Endodermal cell (in vitro differentiated cells): ENCODE measurements at regions not wholly inside any gene's neighbourhood (a gene's known extent, or its start where the extent isn't known, plus 50 kb on each side); places are given as distances from the start of the nearest gene placed in this dataset.

Experiments
- DNase-seq: peaks from one replicate; pipeline ENCODE4 v3.0.0-alpha.2; 2017
- H3K27ac ChIP-seq: 2 replicates; pipeline ENCODE4 v1.5.1; 2013; ENCODE audit warnings: mild to moderate bottlenecking, low read depth, low read length, moderate library complexity
- H3K27me3 ChIP-seq: 2 replicates; pipeline ENCODE4 v1.6.1; 2013; ENCODE audit warnings: mild to moderate bottlenecking, low read length, moderate library complexity; ENCODE audit not compliant: insufficient read depth, control insufficient read depth, poor library complexity, severe bottlenecking
- H3K36me3 ChIP-seq: 2 replicates; pipeline ENCODE4 v1.7.0; 2013; ENCODE audit warnings: mild to moderate bottlenecking, low read length, moderate library complexity; ENCODE audit not compliant: control insufficient read depth, insufficient read depth
- H3K4me1 ChIP-seq: one replicate; pipeline ENCODE4 v1.7.0; 2013; ENCODE audit warnings: low read length; ENCODE audit not compliant: control insufficient read depth, insufficient read depth
- H3K4me3 ChIP-seq: 2 replicates; pipeline ENCODE4 v1.5.1; 2013; ENCODE audit warnings: mild to moderate bottlenecking, low read length, moderate library complexity
- H3K9ac ChIP-seq: 2 replicates; pipeline ENCODE4 v1.6.1; 2013; ENCODE audit warnings: mild to moderate bottlenecking, low read length, moderate library complexity; ENCODE audit not compliant: poor library complexity, severe bottlenecking; ENCODE audit errors: extremely low read depth
- H3K9me3 ChIP-seq: 2 replicates; pipeline ENCODE4 v1.6.1; 2013; ENCODE audit warnings: mild to moderate bottlenecking, low read length, moderate library complexity; ENCODE audit not compliant: control insufficient read depth
- H3K27ac Mint-ChIP-seq: 2 replicates; pipeline ENCODE4 v1.8.0; 2020; ENCODE audit warnings: mixed read lengths
- H3K27me3 Mint-ChIP-seq: 2 replicates; pipeline ENCODE4 v1.8.0; 2021; ENCODE audit warnings: mild to moderate bottlenecking, mixed read lengths; ENCODE audit not compliant: insufficient read depth
- H3K36me3 Mint-ChIP-seq: 2 replicates; pipeline ENCODE4 v1.8.0; 2020; ENCODE audit warnings: low read depth, mixed read lengths
- H3K4me1 Mint-ChIP-seq: 2 replicates; pipeline ENCODE4 v1.8.0; 2020; ENCODE audit warnings: mixed read lengths
- H3K4me3 Mint-ChIP-seq: 2 replicates; pipeline ENCODE4 v1.8.0; 2020; ENCODE audit warnings: mild to moderate bottlenecking, moderate library complexity, mixed read lengths
- H3K9me3 Mint-ChIP-seq: 2 replicates; pipeline ENCODE4 v1.8.0; 2020; ENCODE audit warnings: mild to moderate bottlenecking, mixed read lengths
- CTCF ChIP-seq: fragments of 200-600 bp; sonication (generic); conservative IDR thresholded peaks from 2 replicates; pipeline ENCODE4 v1.5.0; 2021; ENCODE audit warnings: antibody characterized with exemption, mild to moderate bottlenecking
- WGBS, 2 experiments: methylation state at CpG; one replicate each; pipeline versions ENCODE4 v1.1.5 to v1.1.7; 2013; ENCODE audit warnings: missing lambda C conversion rate in 2 of 2, mixed read lengths in 1 of 2; ENCODE audit not compliant: insufficient coverage in 1 of 2, insufficient read length in 1 of 2; 5-methylcytosine and 5-hydroxymethylcytosine counted together

GRCh38 chr4:163249042-163249441 is 82.4 kb upstream of the NAF1 start:
- H3K36me3 ChIP-seq: no peaks in the 10 kb centered on the region
- no peaks in the 10 kb centered on the region for H3K27me3 ChIP-seq
- Mint-ChIP-seq H3K27ac (no peak overlapping the region), H3K9me3 (peaks cover 11% of the 10 kb centered on the region), H3K27me3 (no peaks in the 10 kb centered on the region), H3K4me1 (peaks cover 14% of the 10 kb centered on the region), H3K36me3 (no peaks in the 10 kb centered on the region), H3K4me3 (no peak overlapping the region)
- H3K4me3 ChIP-seq: no peak overlapping the region
- H3K9ac ChIP-seq: no peak overlapping the region
- WGBS, 2 experiments: 92 to 93% methylated on average over 2 of the region's 2 CpGs
- no peak for TF ChIP-seq CTCF
- H3K9me3 ChIP-seq: peaks cover 15% of the 10 kb centered on the region
- no peak overlapping the region for H3K27ac ChIP-seq
- peaks cover 4% of the 10 kb centered on the region for H3K4me1 ChIP-seq
- DNase-seq: no peak

- peaks cover 4% of the 10 kb centered on the region for H3K4me1 ChIP-seq
- peaks cover 7% of the 10 kb centered on the region for H3K9me3 ChIP-seq
- Mint-ChIP-seq H3K4me3 (no peak overlapping the region), H3K4me1 (peaks cover 24% of the 10 kb centered on the region), H3K27me3 (no peaks in the 10 kb centered on the region), H3K36me3 (no peaks in the 10 kb centered on the region), H3K9me3 (peaks cover 7% of the 10 kb centered on the region), H3K27ac (peak overlapping the region; percentile 80)
- TF ChIP-seq CTCF: no peak
- H3K27ac ChIP-seq: no peak overlapping the region
- 69 to 83% methylated on average over 2 to 4 of the region's 5 CpGs for WGBS, 2 experiments
- no peak for DNase-seq
- H3K9ac ChIP-seq: no peak overlapping the region
- no peaks in the 10 kb centered on the region for H3K27me3 ChIP-seq
- no peaks in the 10 kb centered on the region for H3K36me3 ChIP-seq
- peak overlapping the region; percentile 57 for H3K4me3 ChIP-seq
Measured at GRCh38 chr4:163245044-163245728, 78.5 kb upstream of the NAF1 start.

GRCh38 chr4:163243297-163243981 is 76.7 kb upstream of the NAF1 start:
- 79% methylated on average over 2 of the region's 2 CpGs; no CpG with 5 or more reads in 1 of the 2 experiments for WGBS, 2 experiments
- no peaks in the 10 kb centered on the region for H3K36me3 ChIP-seq
- peaks cover 4% of the 10 kb centered on the region for H3K4me1 ChIP-seq
- H3K4me3 ChIP-seq: no peak overlapping the region
- no peak overlapping the region for H3K4me3 Mint-ChIP-seq
- no peak overlapping the region for H3K27ac Mint-ChIP-seq
- DNase-seq: no peak
- no peak overlapping the region for H3K9ac ChIP-seq
- no peaks in the 10 kb centered on the region for H3K27me3 ChIP-seq
- H3K27ac ChIP-seq: no peak overlapping the region
- H3K9me3 Mint-ChIP-seq: no peaks in the 10 kb centered on the region
- H3K9me3 ChIP-seq: no peaks in the 10 kb centered on the region
- H3K36me3 Mint-ChIP-seq: no peaks in the 10 kb centered on the region
- H3K4me1 Mint-ChIP-seq: peaks cover 24% of the 10 kb centered on the region
- H3K27me3 Mint-ChIP-seq: no peaks in the 10 kb centered on the region
- TF ChIP-seq CTCF: no peak
